ENCODE measurements at regions not wholly inside any gene's neighbourhood (a gene's known extent, or its start where the extent isn't known, plus 50 kb on each side); places are given as distances from the start of the nearest gene placed in this dataset.

DNA sequence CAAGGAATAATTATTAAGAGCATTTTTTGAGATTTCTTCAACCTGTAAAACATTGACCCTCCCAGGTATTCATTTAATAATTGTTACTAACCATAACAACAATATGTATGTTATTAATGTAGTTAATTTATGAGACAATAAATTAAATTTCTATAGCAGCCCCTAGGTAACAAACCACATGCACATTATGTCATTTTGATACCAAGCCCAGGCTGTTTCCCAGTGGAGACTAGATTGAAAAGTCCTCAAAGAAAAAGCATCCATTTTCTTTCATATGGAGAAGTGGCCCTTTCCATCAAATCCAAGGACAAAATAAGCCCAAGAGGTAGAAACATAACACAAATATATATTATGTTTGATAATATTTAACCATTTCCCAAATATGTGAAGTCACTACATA is 104.3 kb upstream of the GK2 start:
- DNase-seq (ENCODE audit: low read depth): no peak
- TF ChIP-seq, protein P1, sequence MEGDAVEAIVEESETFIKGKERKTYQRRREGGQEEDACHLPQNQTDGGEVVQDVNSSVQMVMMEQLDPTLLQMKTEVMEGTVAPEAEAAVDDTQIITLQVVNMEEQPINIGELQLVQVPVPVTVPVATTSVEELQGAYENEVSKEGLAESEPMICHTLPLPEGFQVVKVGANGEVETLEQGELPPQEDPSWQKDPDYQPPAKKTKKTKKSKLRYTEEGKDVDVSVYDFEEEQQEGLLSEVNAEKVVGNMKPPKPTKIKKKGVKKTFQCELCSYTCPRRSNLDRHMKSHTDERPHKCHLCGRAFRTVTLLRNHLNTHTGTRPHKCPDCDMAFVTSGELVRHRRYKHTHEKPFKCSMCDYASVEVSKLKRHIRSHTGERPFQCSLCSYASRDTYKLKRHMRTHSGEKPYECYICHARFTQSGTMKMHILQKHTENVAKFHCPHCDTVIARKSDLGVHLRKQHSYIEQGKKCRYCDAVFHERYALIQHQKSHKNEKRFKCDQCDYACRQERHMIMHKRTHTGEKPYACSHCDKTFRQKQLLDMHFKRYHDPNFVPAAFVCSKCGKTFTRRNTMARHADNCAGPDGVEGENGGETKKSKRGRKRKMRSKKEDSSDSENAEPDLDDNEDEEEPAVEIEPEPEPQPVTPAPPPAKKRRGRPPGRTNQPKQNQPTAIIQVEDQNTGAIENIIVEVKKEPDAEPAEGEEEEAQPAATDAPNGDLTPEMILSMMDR (IDR thresholded peaks at IDR 0.05; ENCODE audit: insufficient read depth, low read length): no peak
- H3K4me3 ChIP-seq (ENCODE audit: low read depth, low read length): no peak overlapping the region

DNA sequence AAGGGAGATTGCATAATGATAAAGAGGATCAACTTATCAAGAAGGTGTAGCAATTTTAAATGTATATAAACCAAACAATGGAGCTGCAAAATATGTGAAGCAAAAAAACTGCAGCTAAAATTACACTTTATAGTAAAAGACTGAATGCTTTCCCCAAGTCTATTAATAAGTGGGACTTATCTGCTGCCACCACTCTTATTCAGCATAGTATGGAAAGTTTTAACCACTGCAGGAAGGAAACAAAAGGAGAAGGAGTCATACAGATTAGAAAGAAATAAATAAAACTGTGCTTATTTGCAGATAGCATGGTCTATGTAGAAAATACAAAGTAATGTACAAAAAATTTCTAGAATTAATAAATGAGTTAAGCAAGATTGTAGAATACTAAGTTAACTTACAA is 94.1 kb upstream of the GK2 start:
- no peak for DNase-seq (ENCODE audit: low read depth)
- TF ChIP-seq, protein P1 (IDR thresholded peaks at IDR 0.05; ENCODE audit: insufficient read depth, low read length): no peak
- no peak overlapping the region for H3K4me3 ChIP-seq (ENCODE audit: low read depth, low read length)

DNA sequence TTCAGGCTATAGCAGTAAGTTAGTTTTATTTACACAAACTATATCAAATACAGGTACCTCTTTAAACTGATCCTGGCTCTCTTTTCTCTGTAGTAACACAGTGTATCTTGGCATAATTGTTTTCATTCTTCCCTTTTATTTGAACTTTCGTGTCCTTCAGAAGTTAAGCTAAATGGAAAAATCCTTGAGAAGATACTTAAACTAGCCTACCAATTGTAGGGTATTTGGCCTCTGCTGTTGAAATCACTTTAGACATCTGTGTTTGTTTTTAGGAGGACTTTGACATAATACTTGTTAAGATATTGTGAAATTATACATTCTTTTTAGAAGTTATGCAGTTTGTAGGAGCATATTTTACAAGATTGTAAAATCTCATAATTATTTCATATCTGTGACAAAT is 90.3 kb upstream of the GK2 start:
- TF ChIP-seq, protein P1 (IDR thresholded peaks at IDR 0.05; ENCODE audit: insufficient read depth, low read length): no peak
- DNase-seq (ENCODE audit: low read depth): no peak
- no peak overlapping the region for H3K4me3 ChIP-seq (ENCODE audit: low read depth, low read length)

DNA sequence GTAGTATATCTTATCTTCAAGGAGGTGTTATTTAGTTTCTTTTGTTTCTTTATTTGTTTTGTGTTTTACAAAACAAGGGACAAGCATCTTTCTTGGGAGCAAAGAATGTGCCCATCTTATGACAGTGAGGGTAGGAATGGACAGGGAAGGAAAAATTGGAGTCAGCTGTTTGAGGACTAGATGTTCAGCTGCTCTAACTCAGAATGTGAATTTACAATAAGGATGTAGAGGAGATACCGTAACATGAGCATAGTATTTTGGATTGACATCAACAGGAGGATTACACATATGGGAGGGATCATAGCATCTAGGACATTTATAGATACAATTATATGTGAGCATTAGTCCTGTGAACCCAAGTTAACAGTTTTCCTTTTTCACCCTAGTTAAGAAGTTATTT is 89.0 kb upstream of the GK2 start:
- TF ChIP-seq, protein P1 (IDR thresholded peaks at IDR 0.05; ENCODE audit: insufficient read depth, low read length): no peak
- no peak overlapping the region for H3K4me3 ChIP-seq (ENCODE audit: low read depth, low read length)
- no peak for DNase-seq (ENCODE audit: low read depth)

DNA sequence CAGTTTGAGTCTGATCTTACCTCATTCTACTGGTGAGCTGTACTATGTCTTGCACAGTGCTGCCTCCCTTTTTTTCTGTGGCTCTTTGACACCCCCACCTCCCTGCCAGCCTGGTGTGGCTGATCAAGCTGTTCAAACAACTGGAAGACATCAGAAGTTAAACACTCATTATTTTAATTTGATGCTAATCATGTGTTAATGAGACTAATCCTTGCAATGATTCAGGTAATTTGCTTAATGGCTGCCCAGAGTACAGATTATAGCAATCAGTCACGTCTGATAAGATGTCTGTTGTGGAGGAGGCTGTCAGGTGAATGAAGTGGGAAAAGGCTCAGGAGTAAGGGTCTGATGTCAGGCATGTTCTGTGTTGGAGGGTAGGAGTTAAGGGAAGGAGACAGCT is 87.4 kb upstream of the GK2 start:
- H3K4me3 ChIP-seq (ENCODE audit: low read depth, low read length): no peak overlapping the region
- no peak for DNase-seq (ENCODE audit: low read depth)
- TF ChIP-seq, protein P1 (IDR thresholded peaks at IDR 0.05; ENCODE audit: insufficient read depth, low read length): no peak

DNA sequence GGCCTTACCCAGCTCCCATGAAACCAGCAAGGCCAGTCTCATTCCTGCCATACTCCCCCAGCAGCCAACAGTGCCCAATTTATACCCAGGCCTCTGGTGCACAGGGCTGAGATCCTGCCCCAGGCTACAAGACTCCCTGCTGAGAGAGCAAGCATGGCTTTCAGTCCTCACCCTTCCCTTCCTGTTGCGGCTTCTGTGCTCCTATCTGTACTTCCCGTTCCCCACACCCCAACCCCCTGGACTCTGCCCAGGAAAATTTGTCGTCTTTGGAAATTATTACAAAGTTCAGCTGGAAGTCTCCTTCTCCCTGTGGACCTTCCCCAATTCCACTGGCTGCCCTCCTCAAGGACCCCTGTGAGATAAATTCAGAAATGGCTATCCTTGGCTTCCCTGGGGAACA is 84.1 kb upstream of the GK2 start:
- H3K4me3 ChIP-seq (ENCODE audit: low read depth, low read length): no peak overlapping the region
- DNase-seq (ENCODE audit: low read depth): no peak
- TF ChIP-seq, protein P1 (IDR thresholded peaks at IDR 0.05; ENCODE audit: insufficient read depth, low read length): no peak

DNA sequence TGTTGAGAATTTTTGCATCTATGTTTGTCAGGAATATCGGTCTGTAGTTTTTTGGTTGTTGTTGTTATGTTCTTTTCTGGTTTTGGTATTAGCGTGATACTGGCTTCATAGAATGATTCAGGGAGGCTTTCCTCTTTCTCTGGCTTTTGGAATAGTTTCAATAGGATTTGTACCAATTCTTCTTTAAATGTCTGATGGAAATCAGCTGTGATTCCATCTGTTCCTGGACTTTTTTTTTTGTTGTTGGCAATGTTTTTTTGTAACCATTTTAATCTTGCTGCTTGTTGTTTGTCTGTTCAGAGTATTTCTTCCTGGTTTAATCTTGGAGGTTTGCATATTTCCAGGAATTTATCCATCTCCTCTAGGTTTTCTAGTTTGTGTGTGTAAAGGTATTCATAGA is 81.5 kb upstream of the GK2 start:
- no peak overlapping the region for H3K4me3 ChIP-seq (ENCODE audit: low read depth, low read length)
- DNase-seq (ENCODE audit: low read depth): no peak
- TF ChIP-seq, protein P1 (IDR thresholded peaks at IDR 0.05; ENCODE audit: insufficient read depth, low read length): no peak

All from fibroblast of the aortic adventitia (primary cell).